HUES6 (cell line): ENCODE measurements at regions not wholly inside any gene's neighbourhood (a gene's known extent, or its start where the extent isn't known, plus 50 kb on each side); places are given as distances from the start of the nearest gene placed in this dataset.

ENCODE experiments used
- H3K27ac ChIP-seq: 2 replicates; pipeline ENCODE4 v1.7.0; 2013; ENCODE audit warnings: low read depth, mild to moderate bottlenecking, low read length, inconsistent platforms
- H3K27me3 ChIP-seq: 2 replicates; pipeline ENCODE4 v1.6.1; 2013; ENCODE audit warnings: low read length; ENCODE audit not compliant: control insufficient read depth, insufficient read depth
- H3K36me3 ChIP-seq: 2 replicates; pipeline ENCODE4 v1.6.1; 2013; ENCODE audit warnings: low read length; ENCODE audit not compliant: control insufficient read depth, insufficient read depth
- H3K4me1 ChIP-seq: 2 replicates; pipeline ENCODE4 v1.6.1; 2013; ENCODE audit warnings: low read length; ENCODE audit not compliant: control insufficient read depth, insufficient read depth
- H3K4me3 ChIP-seq: 2 replicates; pipeline ENCODE4 v1.5.1; 2013; ENCODE audit warnings: low read depth, low read length
- H3K9ac ChIP-seq: one replicate; pipeline ENCODE4 v1.6.1; 2013; ENCODE audit warnings: mild to moderate bottlenecking, low read length
- H3K9me3 ChIP-seq: 2 replicates; pipeline ENCODE4 v1.6.1; 2013; ENCODE audit warnings: low read depth, low read length; ENCODE audit not compliant: control insufficient read depth, insufficient read depth

- Histone ChIP-seq H3K4me1 (no peaks in the 10 kb centered on the region), H3K4me3 (no peak overlapping the region), H3K36me3 (no peaks in the 10 kb centered on the region), H3K27ac (no peak overlapping the region), H3K9ac (no peak overlapping the region), H3K27me3 (no peaks in the 10 kb centered on the region), H3K9me3 (no peaks in the 10 kb centered on the region)
Measured at GRCh38 chr1:55947446-55947845, 631.9 kb downstream of the PLPP3 start.

- Histone ChIP-seq H3K9ac (no peak overlapping the region), H3K4me1 (no peaks in the 10 kb centered on the region), H3K4me3 (no peak overlapping the region), H3K9me3 (no peaks in the 10 kb centered on the region), H3K27ac (no peak overlapping the region), H3K27me3 (no peaks in the 10 kb centered on the region), H3K36me3 (no peaks in the 10 kb centered on the region)
Measured at GRCh38 chr1:55943721-55944435, 635.5 kb downstream of the PLPP3 start.

- H3K9ac ChIP-seq: no peak overlapping the region
- no peaks in the 10 kb centered on the region for H3K9me3 ChIP-seq
- H3K4me1 ChIP-seq: no peaks in the 10 kb centered on the region
Measured at GRCh38 chr1:55943012-55943411, 636.4 kb downstream of the PLPP3 start.

GRCh38 chr1:55939866-55940265 is 639.5 kb downstream of the PLPP3 start:
- Histone ChIP-seq H3K27me3 (no peaks in the 10 kb centered on the region), H3K9ac (no peak overlapping the region), H3K4me3 (no peak overlapping the region), H3K4me1 (no peaks in the 10 kb centered on the region), H3K27ac (no peak overlapping the region), H3K9me3 (no peaks in the 10 kb centered on the region), H3K36me3 (no peaks in the 10 kb centered on the region)

More at GRCh38 chr1:55943012-55943411, 636.4 kb downstream of the PLPP3 start:
- H3K27ac ChIP-seq: no peak overlapping the region
- H3K4me3 ChIP-seq: no peak overlapping the region
- no peaks in the 10 kb centered on the region for H3K36me3 ChIP-seq
- H3K27me3 ChIP-seq: no peaks in the 10 kb centered on the region

GRCh38 chr1:55938861-55939260 is 640.5 kb downstream of the PLPP3 start:
- Histone ChIP-seq H3K9ac (no peak overlapping the region), H3K4me1 (no peaks in the 10 kb centered on the region), H3K27ac (no peak overlapping the region), H3K27me3 (no peaks in the 10 kb centered on the region), H3K9me3 (0 out of 2 replicates have a peak, but pooled peaks cover 2% of the 10 kb centered on the region), H3K4me3 (no peak overlapping the region), H3K36me3 (no peaks in the 10 kb centered on the region)

GRCh38 chr1:55938376-55938850 is 641.0 kb downstream of the PLPP3 start:
- Histone ChIP-seq H3K4me3 (no peak overlapping the region), H3K36me3 (no peaks in the 10 kb centered on the region), H3K27me3 (no peaks in the 10 kb centered on the region), H3K4me1 (no peaks in the 10 kb centered on the region), H3K9ac (no peak overlapping the region), H3K27ac (no peak overlapping the region), H3K9me3 (0 out of 2 replicates have a peak, but pooled peaks cover 2% of the 10 kb centered on the region)

- H3K4me1 ChIP-seq: no peaks in the 10 kb centered on the region
- no peaks in the 10 kb centered on the region for H3K27me3 ChIP-seq
- no peak overlapping the region for H3K9ac ChIP-seq
- H3K27ac ChIP-seq: no peak overlapping the region
- H3K36me3 ChIP-seq: no peaks in the 10 kb centered on the region
- H3K4me3 ChIP-seq: no peak overlapping the region
- H3K9me3 ChIP-seq: 0 out of 2 replicates have a peak, but pooled peaks cover 2% of the 10 kb centered on the region
Measured at GRCh38 chr1:55937840-55938375, 641.5 kb downstream of the PLPP3 start.

- Histone ChIP-seq H3K27ac (no peak overlapping the region), H3K36me3 (no peaks in the 10 kb centered on the region), H3K9me3 (0 out of 2 replicates have a peak, but pooled peaks cover 2% of the 10 kb centered on the region), H3K27me3 (no peaks in the 10 kb centered on the region), H3K4me1 (no peaks in the 10 kb centered on the region), H3K4me3 (no peak overlapping the region), H3K9ac (no peak overlapping the region)
Measured at GRCh38 chr1:55935236-55935635, 644.1 kb downstream of the PLPP3 start.

GRCh38 chr1:55932402-55932801 is 647.0 kb downstream of the PLPP3 start:
- Histone ChIP-seq H3K4me3 (no peak overlapping the region), H3K9ac (no peak overlapping the region), H3K27ac (no peak overlapping the region), H3K36me3 (no peaks in the 10 kb centered on the region), H3K27me3 (no peaks in the 10 kb centered on the region), H3K4me1 (no peaks in the 10 kb centered on the region), H3K9me3 (0 out of 2 replicates have a peak, but pooled peaks cover 2% of the 10 kb centered on the region)

GRCh38 chr1:55931081-55931940 is 648.1 kb downstream of the PLPP3 start:
- no peak overlapping the region for H3K4me3 ChIP-seq
- no peak overlapping the region for H3K27ac ChIP-seq
- H3K36me3 ChIP-seq: no peaks in the 10 kb centered on the region
- H3K9me3 ChIP-seq: 0 out of 2 replicates have a peak, but pooled peaks cover 2% of the 10 kb centered on the region
- no peaks in the 10 kb centered on the region for H3K27me3 ChIP-seq
- H3K9ac ChIP-seq: no peak overlapping the region
- H3K4me1 ChIP-seq: no peaks in the 10 kb centered on the region

- Histone ChIP-seq H3K9ac (no peak overlapping the region), H3K4me3 (no peak overlapping the region), H3K9me3 (0 out of 2 replicates have a peak, but pooled peaks cover 2% of the 10 kb centered on the region), H3K4me1 (no peaks in the 10 kb centered on the region), H3K27ac (no peak overlapping the region), H3K36me3 (no peaks in the 10 kb centered on the region), H3K27me3 (no peaks in the 10 kb centered on the region)
Measured at GRCh38 chr1:55929652-55930051, 649.7 kb downstream of the PLPP3 start.
